ENCODE measurements at regions not wholly inside any gene's neighbourhood (a gene's known extent, or its start where the extent isn't known, plus 50 kb on each side); places are given as distances from the start of the nearest gene placed in this dataset.

DNA sequence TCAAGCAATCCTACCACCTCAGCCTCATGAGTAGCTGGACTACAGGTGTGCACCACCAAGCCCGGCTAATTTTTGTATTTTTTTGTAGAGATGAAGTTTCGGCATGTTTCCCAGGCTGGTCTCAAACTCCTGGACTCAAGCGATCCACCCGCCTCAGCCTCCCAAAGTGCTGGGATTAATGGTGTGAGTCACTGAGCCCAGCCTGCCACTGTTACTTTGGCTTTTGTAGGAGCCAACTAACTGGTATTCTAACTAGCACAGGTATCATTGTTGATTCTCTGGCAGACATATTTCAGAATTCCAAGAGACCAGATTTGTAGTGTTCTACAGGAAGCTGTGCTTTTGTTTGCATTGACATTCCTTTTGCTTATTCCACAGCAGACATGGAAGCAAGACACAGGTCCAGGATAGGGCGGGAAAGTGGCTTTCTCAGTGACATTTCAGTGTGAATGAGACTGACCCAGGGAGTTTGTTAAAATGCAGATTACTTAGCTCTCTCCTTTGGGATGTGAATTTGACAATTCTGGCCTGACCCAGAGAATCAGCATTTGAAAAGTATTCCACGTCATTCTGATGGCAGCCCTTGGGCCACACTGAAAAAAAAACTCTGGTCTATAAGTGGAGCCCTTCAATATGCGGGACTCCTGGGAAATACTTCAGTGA lies 52.2 kb upstream of the PAX6 start:
- TF ChIP-seq, protein P1, sequence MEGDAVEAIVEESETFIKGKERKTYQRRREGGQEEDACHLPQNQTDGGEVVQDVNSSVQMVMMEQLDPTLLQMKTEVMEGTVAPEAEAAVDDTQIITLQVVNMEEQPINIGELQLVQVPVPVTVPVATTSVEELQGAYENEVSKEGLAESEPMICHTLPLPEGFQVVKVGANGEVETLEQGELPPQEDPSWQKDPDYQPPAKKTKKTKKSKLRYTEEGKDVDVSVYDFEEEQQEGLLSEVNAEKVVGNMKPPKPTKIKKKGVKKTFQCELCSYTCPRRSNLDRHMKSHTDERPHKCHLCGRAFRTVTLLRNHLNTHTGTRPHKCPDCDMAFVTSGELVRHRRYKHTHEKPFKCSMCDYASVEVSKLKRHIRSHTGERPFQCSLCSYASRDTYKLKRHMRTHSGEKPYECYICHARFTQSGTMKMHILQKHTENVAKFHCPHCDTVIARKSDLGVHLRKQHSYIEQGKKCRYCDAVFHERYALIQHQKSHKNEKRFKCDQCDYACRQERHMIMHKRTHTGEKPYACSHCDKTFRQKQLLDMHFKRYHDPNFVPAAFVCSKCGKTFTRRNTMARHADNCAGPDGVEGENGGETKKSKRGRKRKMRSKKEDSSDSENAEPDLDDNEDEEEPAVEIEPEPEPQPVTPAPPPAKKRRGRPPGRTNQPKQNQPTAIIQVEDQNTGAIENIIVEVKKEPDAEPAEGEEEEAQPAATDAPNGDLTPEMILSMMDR (IDR thresholded peaks at IDR 0.05): no peak
- TF ChIP-seq POLR2A (IDR thresholded peaks at IDR 0.05): no peak

Data from Peyer's patch (tissue), 4 donors.